ENCODE measurements at regions not wholly inside any gene's neighbourhood (a gene's known extent, or its start where the extent isn't known, plus 50 kb on each side); places are given as distances from the start of the nearest gene placed in this dataset.
"Not testable (repeated sequence)": the region's sequence is repeated elsewhere in the genome, so short reads cannot be mapped to it uniquely, and the experiment has no call there.

DNA sequence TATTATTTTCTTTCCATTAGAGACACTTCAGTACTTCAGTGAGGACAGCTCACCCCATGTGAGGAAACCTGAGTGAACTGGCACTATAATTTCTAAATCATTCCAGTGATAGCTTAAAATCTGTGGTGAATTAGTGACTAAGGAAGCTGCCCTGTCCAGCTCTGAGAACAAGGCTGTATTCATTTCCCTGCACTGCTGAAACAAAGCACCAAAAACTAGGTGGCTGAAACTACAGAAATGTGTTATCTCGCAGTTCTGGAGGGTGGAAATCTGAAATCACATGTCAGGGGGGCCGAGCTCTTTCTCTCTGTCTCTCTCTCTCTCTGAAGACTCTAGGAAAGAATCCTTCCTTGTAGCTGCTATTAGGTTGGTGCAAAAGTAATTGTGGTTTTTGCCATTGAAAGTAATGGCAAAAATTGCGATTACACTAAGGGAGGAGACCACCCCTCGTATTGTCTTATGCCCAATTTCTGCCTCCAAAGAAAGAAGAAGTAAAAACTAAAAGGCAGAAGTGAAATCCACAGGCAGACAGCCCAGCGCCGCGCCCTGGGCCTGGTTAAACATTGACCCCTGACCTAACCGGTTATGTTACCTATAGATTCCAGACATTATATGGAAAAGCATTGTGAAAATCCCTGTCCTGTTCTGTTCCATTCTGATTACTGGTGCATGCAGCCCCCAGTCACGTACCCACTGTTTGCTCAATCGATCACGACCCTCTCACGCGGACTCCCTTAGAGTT lies 153.0 kb upstream of the LRRN1 start:
- H2BK12ac ChIP-seq (ENCODE audit: low read depth, low read length); H3K4me2 ChIP-seq (ENCODE audit: insufficient read depth in 1 of 2, low read depth in 2 of 2, low read length in 2 of 2); FAIRE-seq; H4K91ac ChIP-seq (replicated peaks; ENCODE audit: insufficient read length, low read length); H4K20me1 ChIP-seq (replicated peaks in 1 of 2; ENCODE audit: control insufficient read depth in 1 of 2, insufficient read depth in 2 of 2, low read length in 2 of 2); H2BK15ac ChIP-seq (ENCODE audit: low read length); DNase-seq (ENCODE audit: low read depth in 1 of 2, low spot score in 2 of 2); H2BK20ac ChIP-seq (ENCODE audit: low read length); H3K18ac ChIP-seq (ENCODE audit: extremely low read depth, low read length); H3K27me3 ChIP-seq (replicated peaks in 1 of 4; ENCODE audit: control insufficient read depth in 3 of 4, extremely low read depth in 1 of 4, insufficient read depth in 3 of 4, low read length in 3 of 4); H3K9me3 ChIP-seq (ENCODE audit: insufficient read depth in 2 of 2, low read depth in 1 of 2, low read length in 1 of 2); H3K79me2 ChIP-seq (ENCODE audit: control insufficient read depth in 1 of 2, insufficient read depth in 2 of 2, low read length in 2 of 2); H4K5ac ChIP-seq (ENCODE audit: insufficient read length, low read depth, low read length); H3K36me3 ChIP-seq (ENCODE audit: control insufficient read depth in 2 of 4, insufficient read depth in 4 of 4, low read length in 3 of 4); H3K14ac ChIP-seq (ENCODE audit: insufficient read length); H3K4me1 ChIP-seq (replicated peaks in 1 of 4; ENCODE audit: control insufficient read depth in 3 of 4, insufficient read depth in 4 of 4, low read length in 3 of 4); H3K79me1 ChIP-seq (ENCODE audit: low read depth, low read length); H3K9ac ChIP-seq (replicated peaks in 1 of 4; ENCODE audit: extremely low read depth in 1 of 4, low read depth in 3 of 4, low read length in 3 of 4); H3K4me3 ChIP-seq (ENCODE audit: extremely low read depth in 1 of 4, insufficient read depth in 2 of 4, low read depth in 3 of 4, low read length in 4 of 4); H2AFZ ChIP-seq (ENCODE audit: low read length); H4K8ac ChIP-seq (ENCODE audit: extremely low read depth, insufficient read depth, low read length); H3K23me2 ChIP-seq (ENCODE audit: low read depth, low read length); H2BK5ac ChIP-seq (ENCODE audit: low read depth, low read length); H3K56ac ChIP-seq (replicated peaks; ENCODE audit: insufficient read length, low read depth, low read length); H3K23ac ChIP-seq (ENCODE audit: insufficient read length); H2BK120ac ChIP-seq (replicated peaks; ENCODE audit: low read depth, low read length); H3K4ac ChIP-seq (replicated peaks; ENCODE audit: insufficient read length, low read depth, low read length); H3K27ac ChIP-seq (ENCODE audit: low read depth, low read length); H2AK5ac ChIP-seq (ENCODE audit: low read depth, low read length): not testable (repeated sequence)
- ChIA-PET CTCF (ENCODE audit: partially characterized antibody) (interaction anchor here (0.7 to 1.3 kb wide), 3 partner anchors 9 to 137 kb away, joined by 3 read pairs; no protein-coding TSS in a partner anchor), POLR2A (ENCODE audit: partially characterized antibody) (interaction anchor here (1.7 kb wide), 1 partner anchor 154 kb away, joined by 4 read pairs; no protein-coding TSS in a partner anchor)
- WGBS, 2 experiments (ENCODE audit: extremely low coverage in 1 of 2, insufficient coverage in 1 of 2, insufficient read length in 1 of 2, insufficient replicate concordance in 2 of 2, low coverage in 1 of 2, low lambda C conversion rate in 2 of 2, missing lambda C conversion rate in 1 of 2): 85% methylated on average over 12 of the region's 13 CpGs; no CpG with 5 or more reads in 1 of the 2 experiments

All from H1 (cell line).